UCSD-AML1 (cell line): ENCODE measurements at regions not wholly inside any gene's neighbourhood (a gene's known extent, or its start where the extent isn't known, plus 50 kb on each side); places are given as distances from the start of the nearest gene placed in this dataset.

Source experiments
- DNase-seq: peaks from one replicate; lab custom pipeline; 2025; ENCODE audit not compliant: unreplicated experiment; lab: John Stamatoyannopoulos, UW

GRCh38 chr1:90650401-90650800 lies 66.7 kb downstream of the BARHL2 start:
- DNase-seq: no peak

- DNase-seq: no peak
Observed at GRCh38 chr1:90640325-90640724, 76.8 kb downstream of the BARHL2 start.

DNA sequence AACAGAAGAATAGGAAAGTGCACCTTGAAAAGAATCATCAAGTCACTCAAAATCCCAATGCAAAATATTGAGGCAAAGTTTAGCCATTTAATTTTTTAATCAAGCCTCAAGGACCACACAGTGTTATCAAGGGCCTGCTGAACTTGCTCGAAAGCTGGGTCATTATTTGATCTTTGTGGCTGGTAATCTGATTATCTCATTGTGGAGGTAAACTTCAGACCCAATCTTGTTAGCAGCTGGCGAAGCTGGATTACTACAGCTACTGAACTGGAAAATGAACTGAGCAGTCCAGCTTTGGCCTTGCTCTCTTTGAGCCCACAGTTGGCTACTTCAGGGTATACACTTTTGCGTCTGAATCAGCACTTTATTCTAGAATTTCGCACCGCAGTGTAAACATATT lies 94.4 kb downstream of the BARHL2 start:
- no peak for DNase-seq

- DNase-seq: no peak
Observed at GRCh38 chr1:90621986-90622385, 95.1 kb downstream of the BARHL2 start.

DNA sequence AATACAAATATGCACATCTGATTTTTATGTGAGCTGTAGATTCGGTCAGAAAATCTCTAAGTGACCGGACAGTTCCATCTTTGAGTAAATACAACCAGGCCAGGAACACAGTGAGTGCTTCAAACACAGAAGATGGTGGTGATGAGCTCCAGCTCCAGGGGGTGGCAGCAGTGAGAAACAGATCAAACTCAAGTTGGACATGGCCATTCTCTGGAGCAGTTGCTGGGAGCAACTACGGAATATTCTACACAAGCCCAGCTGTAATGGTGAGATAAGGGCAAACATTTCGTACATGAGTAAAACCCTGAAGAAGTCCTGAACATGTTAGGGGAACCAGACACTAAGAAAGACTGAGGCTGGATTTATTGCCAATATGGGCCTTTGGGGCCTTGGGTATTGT lies 100.7 kb downstream of the BARHL2 start:
- DNase-seq: no peak

GRCh38 chr1:90614872-90615271 lies 102.2 kb downstream of the BARHL2 start:
- DNase-seq: no peak

- no peak for DNase-seq
Observed at GRCh38 chr1:90613371-90613770, 103.7 kb downstream of the BARHL2 start.

DNA sequence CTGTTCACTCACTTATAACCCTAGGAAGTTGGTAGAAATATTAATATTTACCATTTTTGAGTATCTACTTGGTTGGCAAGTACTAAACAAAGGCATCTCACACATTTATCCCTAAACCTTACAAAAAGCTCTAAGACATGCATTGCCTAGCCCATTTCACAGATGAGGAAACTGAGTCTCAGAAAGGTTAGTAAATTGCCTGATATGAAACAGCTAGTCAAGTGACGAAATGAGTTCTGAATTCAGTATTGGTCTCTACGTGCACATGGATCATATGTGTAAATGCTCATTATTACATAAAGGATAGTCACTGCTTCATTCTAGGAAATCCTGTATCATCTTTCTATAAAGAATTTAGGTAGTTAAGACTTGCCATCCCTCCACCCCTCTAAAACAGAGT lies 105.1 kb downstream of the BARHL2 start:
- no peak for DNase-seq

GRCh38 chr1:90607736-90608135 lies 109.4 kb downstream of the BARHL2 start:
- DNase-seq: no peak

GRCh38 chr1:90605070-90605469 lies 112.0 kb downstream of the BARHL2 start:
- no peak for DNase-seq

DNA sequence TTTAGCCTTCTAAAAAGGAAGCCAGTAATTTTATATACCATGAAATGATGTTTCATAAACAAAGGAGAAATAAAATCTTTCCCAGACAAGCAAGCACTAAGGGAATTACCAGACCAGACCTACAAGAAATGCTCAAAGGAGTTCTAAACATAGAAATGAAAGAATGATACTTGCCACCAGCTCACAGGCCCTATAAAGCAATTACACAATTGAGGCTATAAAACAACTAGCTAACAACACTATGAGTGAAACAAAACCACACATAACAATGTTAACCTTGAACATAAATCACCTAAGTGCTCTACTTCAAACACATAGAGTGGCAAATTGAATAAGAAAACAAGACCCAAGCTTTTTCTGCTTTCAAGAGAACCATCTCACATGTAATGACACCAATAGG lies 123.8 kb downstream of the BARHL2 start:
- DNase-seq: no peak

- no peak for DNase-seq
Observed at GRCh38 chr1:90591970-90592356, 125.1 kb downstream of the BARHL2 start.

- DNase-seq: no peak
Observed at GRCh38 chr1:90591355-90591969, 125.6 kb downstream of the BARHL2 start.

DNA sequence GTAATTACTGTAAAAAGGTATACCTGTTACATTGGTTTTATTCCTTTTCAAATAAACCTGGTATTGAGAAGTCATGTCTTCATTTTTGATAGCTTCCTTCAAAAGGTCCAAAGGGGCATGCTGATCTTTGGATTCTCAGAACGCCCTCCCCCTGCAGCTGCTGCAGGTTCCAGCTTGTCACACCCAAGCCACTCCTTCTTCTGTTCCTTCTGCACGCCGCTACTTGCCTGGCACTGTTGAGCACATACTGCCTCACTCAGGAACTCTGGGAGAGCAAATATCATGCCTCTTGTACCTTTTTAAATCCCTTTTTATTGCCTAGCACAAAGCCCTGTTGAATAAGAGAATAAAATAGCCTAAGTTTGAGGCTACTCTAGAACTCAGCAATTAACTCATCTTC lies 136.9 kb downstream of the BARHL2 start:
- no peak for DNase-seq

GRCh38 chr1:90579212-90579802 lies 137.8 kb downstream of the BARHL2 start:
- DNase-seq: no peak

DNA sequence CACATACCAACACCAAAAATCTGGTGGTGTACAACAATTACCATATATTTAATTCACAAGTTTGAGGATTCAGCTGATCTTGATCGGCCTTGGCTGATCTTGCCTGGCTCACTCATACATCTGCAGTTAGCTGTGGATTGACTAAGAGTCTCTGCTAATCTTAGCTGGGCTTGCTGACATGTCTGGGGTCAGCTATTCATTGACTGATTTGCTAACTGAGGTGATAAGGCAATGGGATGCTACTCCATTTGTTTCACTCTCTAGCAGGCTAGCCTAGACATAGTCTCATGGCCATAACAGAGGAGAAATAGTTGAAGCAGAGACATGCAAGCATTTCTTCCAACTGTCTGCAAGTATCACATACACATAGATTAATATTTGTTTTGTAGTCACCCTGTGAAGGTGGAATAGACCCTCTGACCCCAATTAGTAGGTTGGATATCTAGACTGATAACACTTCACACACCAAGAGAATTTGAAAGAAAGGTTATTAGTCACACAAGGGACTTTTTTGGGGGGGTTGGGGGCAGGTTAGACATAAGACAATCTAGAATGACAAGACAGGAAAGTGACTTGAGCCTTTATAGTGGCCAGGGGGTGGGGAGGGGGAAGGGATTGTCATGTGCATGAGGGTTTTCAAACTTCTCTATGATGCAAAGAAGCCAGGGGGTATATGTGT lies 142.3 kb downstream of the BARHL2 start:
- no peak for DNase-seq

GRCh38 chr1:90573736-90574135 lies 143.4 kb downstream of the BARHL2 start:
- no peak for DNase-seq

GRCh38 chr1:90572446-90572845 lies 144.7 kb downstream of the BARHL2 start:
- no peak for DNase-seq

- DNase-seq: no peak
Observed at GRCh38 chr1:90568436-90568835, 148.7 kb downstream of the BARHL2 start.

DNA sequence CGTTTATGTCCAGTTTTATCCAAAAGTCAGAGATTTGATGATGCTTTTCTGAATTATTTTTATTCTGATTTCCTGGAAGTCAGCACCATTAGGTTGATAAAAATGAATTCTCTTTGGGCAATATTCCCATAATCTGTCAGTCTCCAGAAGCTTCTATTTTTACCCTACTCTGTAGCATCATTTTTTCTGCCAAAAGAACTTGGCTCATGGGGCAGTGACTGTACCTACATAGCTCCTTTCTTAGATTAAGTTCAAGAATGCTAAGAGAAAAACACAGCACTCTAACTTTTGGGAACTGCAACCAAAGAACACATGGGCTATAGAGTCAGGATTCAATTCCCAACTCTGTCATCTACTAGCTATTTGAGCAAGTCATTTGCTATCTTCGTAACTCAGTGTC lies 152.9 kb downstream of the BARHL2 start:
- DNase-seq: no peak

- DNase-seq: no peak
Observed at GRCh38 chr1:90562892-90563291, 154.2 kb downstream of the BARHL2 start.

DNA sequence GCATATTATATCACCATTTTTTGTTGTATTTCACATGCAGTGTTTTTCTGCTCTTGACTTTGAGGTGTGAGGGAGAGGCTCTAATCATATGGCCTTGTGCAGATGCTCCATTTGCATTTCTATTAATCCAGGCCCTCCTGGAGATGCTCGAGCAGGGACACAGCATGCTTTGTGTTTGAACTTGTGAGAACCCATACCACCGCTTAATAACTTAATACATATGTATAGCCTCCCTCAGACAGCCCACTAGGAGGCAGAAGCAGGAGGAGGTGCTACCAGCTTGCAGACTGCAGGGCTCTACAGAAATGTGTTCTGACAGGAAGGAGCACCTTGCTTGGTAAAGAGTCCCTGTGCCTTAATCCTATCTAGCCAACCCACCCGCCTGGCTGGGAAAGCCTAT lies 155.2 kb downstream of the BARHL2 start:
- DNase-seq: no peak
